Non-pigmented ciliary epithelial cell (primary cell): ENCODE measurements at regions not wholly inside any gene's neighbourhood (a gene's known extent, or its start where the extent isn't known, plus 50 kb on each side); places are given as distances from the start of the nearest gene placed in this dataset.

Experiments
- DNase-seq: peaks from one replicate; pipeline ENCODE4 v3.0.0-alpha.2; 2010; ENCODE audit warnings: low read depth

GRCh38 chr3:165455793-165456192, 259.6 kb upstream of the SLITRK3 start:
- no peak for DNase-seq

GRCh38 chr3:165455360-165455759, 259.2 kb upstream of the SLITRK3 start:
- no peak for DNase-seq

GRCh38 chr3:165451371-165452070, 255.3 kb upstream of the SLITRK3 start:
- DNase-seq = no peak

GRCh38 chr3:165446555-165446954, 250.4 kb upstream of the SLITRK3 start:
- DNase-seq = no peak

GRCh38 chr3:165444745-165445144, 248.6 kb upstream of the SLITRK3 start:
- DNase-seq = no peak

GRCh38 chr3:165443664-165444063, 247.5 kb upstream of the SLITRK3 start:
- no peak for DNase-seq

- no peak for DNase-seq
Observed at GRCh38 chr3:165442061-165442460, 245.9 kb upstream of the SLITRK3 start.

GRCh38 chr3:165440380-165440779, 244.2 kb upstream of the SLITRK3 start:
- DNase-seq = no peak

GRCh38 chr3:165439765-165440164, 243.6 kb upstream of the SLITRK3 start:
- DNase-seq = no peak

GRCh38 chr3:165434516-165434915, 238.3 kb upstream of the SLITRK3 start:
- no peak for DNase-seq

- DNase-seq = no peak
Observed at GRCh38 chr3:165406425-165406824, 210.2 kb upstream of the SLITRK3 start.

GRCh38 chr3:165404357-165405027, 208.3 kb upstream of the SLITRK3 start:
- DNase-seq = no peak

GRCh38 chr3:165403666-165404065, 207.5 kb upstream of the SLITRK3 start:
- DNase-seq = no peak

GRCh38 chr3:165395188-165395587, 199.0 kb upstream of the SLITRK3 start:
- DNase-seq = no peak

GRCh38 chr3:165393461-165393860, 197.3 kb upstream of the SLITRK3 start:
- no peak for DNase-seq

- DNase-seq = no peak
Observed at GRCh38 chr3:165390166-165390565, 194.0 kb upstream of the SLITRK3 start.

- no peak for DNase-seq
Observed at GRCh38 chr3:165389653-165390052, 193.5 kb upstream of the SLITRK3 start.

GRCh38 chr3:165389064-165389463, 192.9 kb upstream of the SLITRK3 start:
- no peak for DNase-seq

- peak; percentile 6 for DNase-seq
Observed at GRCh38 chr3:165383381-165383780, 187.2 kb upstream of the SLITRK3 start.

- DNase-seq = no peak
Observed at GRCh38 chr3:165382672-165383071, 186.5 kb upstream of the SLITRK3 start.

GRCh38 chr3:165378761-165379160, 182.6 kb upstream of the SLITRK3 start:
- DNase-seq = no peak

- DNase-seq = no peak
Observed at GRCh38 chr3:165359005-165359404, 162.8 kb upstream of the SLITRK3 start.

GRCh38 chr3:165355316-165355715, 159.1 kb upstream of the SLITRK3 start:
- no peak for DNase-seq

GRCh38 chr3:165347526-165347925, 151.3 kb upstream of the SLITRK3 start:
- DNase-seq = no peak
